PC-9 (cell line): ENCODE measurements at regions not wholly inside any gene's neighbourhood (a gene's known extent, or its start where the extent isn't known, plus 50 kb on each side); places are given as distances from the start of the nearest gene placed in this dataset.

ENCODE experiments used
- BruUV-seq: library from RNA; stranded (reverse); fragments of 400-500 nt; replicated peaks from 2 replicates; lab custom pipeline; 2021; lab: Mats Ljungman, UMichigan
- CTCF ChIA-PET: fragments of 300-600 bp; sonication (Branson Sonifier 250); formaldehyde crosslinking; loops from one replicate; lab custom pipeline; 2022; ENCODE audit warnings: antibody characterized with exemption; lab: Charles Lee
- POLR2A ChIA-PET: fragments of 300-600 bp; sonication (Branson Sonifier 250); formaldehyde crosslinking; loops from one replicate; lab custom pipeline; 2022; ENCODE audit warnings: antibody characterized with exemption; ENCODE audit not compliant: unreplicated experiment; lab: Charles Lee
- DNase-seq, 2 experiments: peaks; one replicate each; pipeline versions ENCODE4 v3.0.0 to v3.0.0-alpha.2; 2015 to 2022; ENCODE audit warnings: mixed read lengths in 1 of 2
- H2AFZ ChIP-seq: fragments of 200-600 bp; sonication (generic); 2 replicates; pipeline ENCODE4 v1.8.1; 2017; ENCODE audit warnings: antibody characterized with exemption
- H3F3A ChIP-seq: fragments of 200-600 bp; sonication (generic); 2 replicates; pipeline ENCODE4 v1.8.1; 2017; ENCODE audit warnings: antibody characterized with exemption, mild to moderate bottlenecking, low read depth; ENCODE audit not compliant: insufficient read depth
- H3K27ac ChIP-seq: fragments of 200-600 bp; sonication (generic); 2 replicates; pipeline ENCODE4 v1.6.1; 2016; ENCODE audit warnings: mixed run types
- H3K27me3 ChIP-seq: fragments of 200-600 bp; sonication (generic); 2 replicates; pipeline ENCODE4 v1.6.1; 2016; ENCODE audit warnings: low read depth, mixed run types; ENCODE audit not compliant: insufficient read depth
- H3K36me3 ChIP-seq: fragments of 200-600 bp; sonication (generic); 2 replicates; pipeline ENCODE4 v1.6.1; 2016; ENCODE audit warnings: low read depth, mixed run types
- H3K4me1 ChIP-seq: fragments of 200-600 bp; sonication (generic); replicated peaks from 2 replicates; pipeline ENCODE4 v1.6.1; 2016; ENCODE audit warnings: mixed run types; ENCODE audit not compliant: insufficient read depth
- H3K4me2 ChIP-seq: fragments of 200-600 bp; sonication (generic); 2 replicates; pipeline ENCODE4 v1.6.1; 2017; ENCODE audit warnings: mixed run types
- H3K4me3 ChIP-seq: fragments of 200-600 bp; sonication (generic); 2 replicates; pipeline ENCODE4 v1.6.1; 2016; ENCODE audit warnings: mixed run types
- H3K79me2 ChIP-seq: fragments of 200-600 bp; sonication (generic); 2 replicates; pipeline ENCODE4 v1.6.1; 2017; ENCODE audit warnings: low read depth, mixed run types
- H3K9me2 ChIP-seq: fragments of 200-600 bp; sonication (generic); 2 replicates; pipeline ENCODE4 v1.8.1; 2017; ENCODE audit warnings: mild to moderate bottlenecking; ENCODE audit not compliant: insufficient read depth
- H3K9me3 ChIP-seq: fragments of 200-600 bp; sonication (generic); 2 replicates; pipeline ENCODE4 v1.8.1; 2016; ENCODE audit warnings: low read depth; ENCODE audit not compliant: insufficient read depth
- H4K20me1 ChIP-seq: fragments of 200-600 bp; sonication (generic); 2 replicates; pipeline ENCODE4 v1.8.1; 2017; ENCODE audit not compliant: insufficient read depth
- CTCF ChIP-seq: fragments of 200-600 bp; sonication (generic); conservative IDR thresholded peaks from 2 replicates; pipeline ENCODE4 v1.6.1; 2017; ENCODE audit warnings: mixed run types, antibody characterized with exemption, mild to moderate bottlenecking, moderate library complexity
- EZH2 ChIP-seq: fragments of 200-600 bp; sonication (generic); IDR thresholded peaks from 2 replicates; pipeline ENCODE4 v1.8.0; 2017; ENCODE audit warnings: antibody characterized with exemption, low read depth
- intact Hi-C: fragments of 100-400 bp; cut with micrococcal nuclease; formaldehyde crosslinking; loops from one replicate; pipeline ENCODE4 v1.10.0; 2022; ENCODE audit not compliant: unreplicated experiment

DNA sequence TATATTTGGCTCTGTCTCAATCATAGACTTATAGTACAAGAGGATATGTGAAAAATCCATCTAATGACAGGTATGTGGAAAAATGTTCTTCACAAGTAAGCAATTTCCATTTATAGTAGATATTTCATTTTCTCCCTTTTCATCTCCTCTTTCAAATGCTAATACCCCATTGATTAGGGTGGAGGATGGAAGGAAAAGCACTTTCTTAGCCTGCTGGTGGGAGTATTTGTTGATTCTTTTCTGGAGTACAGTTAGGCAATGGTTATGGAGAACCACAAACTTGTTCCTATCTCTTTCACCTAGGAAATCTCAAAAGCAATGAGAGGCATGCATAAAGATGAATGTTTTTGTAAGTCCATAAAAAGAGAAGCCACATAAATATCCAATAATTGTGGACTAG, 108.0 kb upstream of the CREB5 start:
- H3K9me2 ChIP-seq, result no peaks in the 10 kb centered on the region
- no peaks in the 10 kb centered on the region for H3K9me3 ChIP-seq
- TF ChIP-seq CTCF, result no peak
- TF ChIP-seq EZH2, result no peak
- no peak overlapping the region for H2AFZ ChIP-seq
- H3F3A ChIP-seq, result no peaks in the 10 kb centered on the region
- no peaks in the 10 kb centered on the region for H3K36me3 ChIP-seq
- H3K79me2 ChIP-seq, result no peaks in the 10 kb centered on the region
- ChIA-PET POLR2A (no interaction called here), CTCF (no interaction called here)
- H4K20me1 ChIP-seq, result no peaks in the 10 kb centered on the region
- no peak overlapping the region for H3K4me3 ChIP-seq
- no peaks in the 10 kb centered on the region for H3K27me3 ChIP-seq
- 0 out of 2 replicates have a peak, but pooled peaks cover 8% of the 10 kb centered on the region for H3K4me1 ChIP-seq
- no peak for DNase-seq
- no peak overlapping the region for H3K4me2 ChIP-seq
- H3K27ac ChIP-seq, result no peak overlapping the region
- intact Hi-C loops, result no loop called here
- BruUV-seq, result no TSS peak

DNA sequence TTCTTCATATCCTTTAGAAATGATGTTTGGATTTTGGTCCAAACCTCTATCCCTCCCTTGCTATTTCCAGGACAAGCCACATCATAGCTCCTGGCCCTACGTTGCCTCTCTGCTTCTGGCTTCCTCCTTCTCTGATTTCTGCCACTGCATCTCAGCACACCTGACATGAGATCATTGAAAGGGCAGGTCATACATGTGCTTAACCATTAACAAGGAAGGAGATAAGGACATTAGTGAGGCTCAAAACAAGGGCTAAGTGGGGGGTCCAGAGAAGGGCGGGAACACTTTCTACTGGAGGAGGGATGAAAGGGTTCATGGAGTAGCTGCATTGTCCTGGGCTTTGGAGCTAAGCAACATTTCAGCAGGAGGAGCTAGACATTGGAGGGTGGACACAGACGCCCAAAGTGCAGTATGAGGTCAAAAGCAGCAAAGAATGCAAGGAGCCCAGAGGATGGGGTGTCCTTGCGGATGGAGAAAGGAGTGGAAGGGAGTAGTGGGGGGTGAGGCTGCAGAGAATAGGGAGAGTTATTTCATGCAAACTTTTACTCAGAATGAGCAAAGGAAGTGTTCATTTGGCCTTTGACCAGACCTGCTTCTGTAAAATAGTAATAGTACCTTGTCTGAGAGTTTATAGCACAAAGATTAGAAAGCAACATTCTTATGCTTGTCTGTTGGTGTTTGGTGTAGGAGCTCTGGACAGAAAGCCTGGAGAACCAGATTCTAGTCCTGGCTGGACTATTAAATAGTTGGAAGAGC, 102.4 kb upstream of the CREB5 start:
- H3K79me2 ChIP-seq, result no peaks in the 10 kb centered on the region
- no peak for DNase-seq
- peaks cover 34% of the 10 kb centered on the region for H3K27me3 ChIP-seq
- H2AFZ ChIP-seq, result no peak overlapping the region
- H3F3A ChIP-seq, result no peaks in the 10 kb centered on the region
- H3K4me3 ChIP-seq, result no peak overlapping the region
- CTCF ChIA-PET, result no interaction called here
- no peak overlapping the region for H3K27ac ChIP-seq
- POLR2A ChIA-PET, result no interaction called here
- H3K4me1 ChIP-seq, result no peaks in the 10 kb centered on the region
- H3K4me2 ChIP-seq, result no peak overlapping the region
- H3K9me3 ChIP-seq, result no peaks in the 10 kb centered on the region
- intact Hi-C loops, result no loop called here
- no peaks in the 10 kb centered on the region for H3K9me2 ChIP-seq
- BruUV-seq, result no TSS peak
- H3K36me3 ChIP-seq, result no peaks in the 10 kb centered on the region
- no peaks in the 10 kb centered on the region for H4K20me1 ChIP-seq
- TF ChIP-seq CTCF (no peak), EZH2 (no peak)

- POLR2A ChIA-PET, result no interaction called here
- Histone ChIP-seq H3K27ac (no peak overlapping the region), H3F3A (no peaks in the 10 kb centered on the region), H4K20me1 (no peaks in the 10 kb centered on the region), H3K4me3 (no peak overlapping the region), H3K9me2 (no peaks in the 10 kb centered on the region), H3K27me3 (peaks cover 40% of the 10 kb centered on the region), H3K4me2 (no peak overlapping the region), H3K36me3 (no peaks in the 10 kb centered on the region), H2AFZ (no peak overlapping the region), H3K4me1 (no peaks in the 10 kb centered on the region), H3K79me2 (no peaks in the 10 kb centered on the region), H3K9me3 (no peaks in the 10 kb centered on the region)
- BruUV-seq, result no TSS peak
- DNase-seq, result no peak
- intact Hi-C loops, result no loop called here
- TF ChIP-seq EZH2 (no peak), CTCF (no peak)
- CTCF ChIA-PET, result no interaction called here
These were observed 101.9 kb upstream of the CREB5 start for GRCh38 chr7:28310460-28310848.
